HCT116 (cell line): ENCODE measurements at regions not wholly inside any gene's neighbourhood (a gene's known extent, or its start where the extent isn't known, plus 50 kb on each side); places are given as distances from the start of the nearest gene placed in this dataset.

ENCODE experiments used
- ATAC-seq: fragments of 200-7000 bp; cut with Tn5 transposase; 2 replicates; pipeline ENCODE4 v1.9.1; 2020; ENCODE audit warnings: mild to moderate bottlenecking, moderate library complexity
- BruUV-seq: library from RNA; stranded (reverse); fragments of 400-500 nt; replicated peaks from 2 replicates; lab custom pipeline; 2021; lab: Mats Ljungman, UMichigan
- CTCF ChIA-PET: fragments of 300-600 bp; sonication (Branson Sonifier 250); formaldehyde crosslinking; loops from one replicate; lab custom pipeline; 2021; ENCODE audit warnings: antibody characterized with exemption; lab: Charles Lee
- POLR2A ChIA-PET: fragments of 300-600, 350-600 bp; sonication (Branson Sonifier 250); formaldehyde crosslinking; loops from one replicate; lab custom pipeline; 2021; ENCODE audit warnings: antibody characterized with exemption; lab: Charles Lee
- RAD21 ChIA-PET, 2 experiments: fragments of 300-600 bp; sonication (Branson Sonifier 250); formaldehyde crosslinking; loops; one replicate each; lab custom pipeline; 2023; ENCODE audit warnings: low total read pairs in 2 of 2; ENCODE audit not compliant: uncharacterized antibody in 2 of 2, unreplicated experiment in 2 of 2, low non-redundant PET in 1 of 2; lab: Charles Lee
- DNase-seq: peaks from one replicate; pipeline ENCODE4 v3.0.0-alpha.2; 2010; ENCODE audit warnings: low read depth, low spot score
- H2AFZ ChIP-seq: fragments of 200-600 bp; shearing (Covaris generic), sonication (generic); 2 replicates; pipeline ENCODE4 v1.6.1; 2017; ENCODE audit warnings: low read depth, mixed run types, mixed read lengths, antibody characterized with exemption, low read length; ENCODE audit not compliant: poor library complexity, severe bottlenecking
- H3K27ac ChIP-seq: 2 replicates; pipeline ENCODE4 v1.5.1; 2012; ENCODE audit warnings: low read depth, low read length
- H3K27me3 ChIP-seq: fragments of 200-600 bp; sonication (generic); 2 replicates; pipeline ENCODE4 v1.6.1; 2016; ENCODE audit warnings: mixed run types, low read length, mixed read lengths; ENCODE audit not compliant: insufficient read depth
- H3K36me3 ChIP-seq, 2 experiments: fragments of 200-500 bp in 1 of 2; fragments of 200-600 bp in 1 of 2; sonication (Bioruptor generic) in 1 of 2; sonication (generic) in 1 of 2; 2 replicates each; pipeline versions ENCODE4 v1.5.1 to v1.6.1; 2014 to 2016; ENCODE audit warnings: low read length in 2 of 2, inconsistent platforms in 1 of 2, mixed read lengths in 1 of 2, mixed run types in 1 of 2; ENCODE audit not compliant: insufficient read depth in 2 of 2, control insufficient read depth in 1 of 2
- H3K4me1 ChIP-seq, 2 experiments: fragments of 200-600 bp in 1 of 2; sonication (generic) in 1 of 2; 2 replicates each; pipeline versions ENCODE4 v1.5.1 to v1.6.1; 2012 to 2017; ENCODE audit warnings: low read length in 2 of 2, inconsistent platforms in 1 of 2, mild to moderate bottlenecking in 1 of 2, mixed read lengths in 1 of 2, mixed run types in 1 of 2, moderate library complexity in 1 of 2; ENCODE audit not compliant: insufficient read depth in 2 of 2, control insufficient read depth in 1 of 2
- H3K4me2 ChIP-seq: fragments of 200-600 bp; sonication (generic); 2 replicates; pipeline ENCODE4 v1.6.1; 2017; ENCODE audit warnings: mixed run types, low read length, mixed read lengths
- H3K4me3 ChIP-seq, 2 experiments: fragments of 200-600 bp in 1 of 2; sonication (generic) in 1 of 2; replicated peaks in 1 of 2; 2 replicates each; pipeline ENCODE4 v1.5.1; 2011 to 2016; ENCODE audit warnings: low read length in 2 of 2, control low read depth in 1 of 2, low read depth in 1 of 2, mild to moderate bottlenecking in 1 of 2, mixed read lengths in 1 of 2, mixed run types in 1 of 2
- H3K79me2 ChIP-seq: fragments of 200-600 bp; sonication (generic); 2 replicates; pipeline ENCODE4 v1.6.1; 2017; ENCODE audit warnings: mild to moderate bottlenecking, mixed run types, low read length, moderate library complexity, mixed read lengths; ENCODE audit not compliant: insufficient read depth
- H3K9ac ChIP-seq: fragments of 200-600 bp; sonication (generic); 2 replicates; pipeline ENCODE4 v1.6.1; 2016; ENCODE audit warnings: low read length, mixed read lengths
- H3K9me2 ChIP-seq: fragments of 200-600 bp; sonication (generic), shearing (Covaris generic); 2 replicates; pipeline ENCODE4 v1.6.1; 2017; ENCODE audit warnings: mixed run types, mild to moderate bottlenecking, moderate library complexity; ENCODE audit not compliant: insufficient read depth
- H3K9me3 ChIP-seq, 2 experiments: fragments of 200-500 bp in 1 of 2; fragments of 200-600 bp in 1 of 2; sonication (Bioruptor generic) in 1 of 2; sonication (generic) in 1 of 2; 2 replicates each; pipeline ENCODE4 v1.6.1; 2014 to 2017; ENCODE audit warnings: low read length in 2 of 2, mixed read lengths in 2 of 2, inconsistent platforms in 1 of 2, low read depth in 1 of 2, mild to moderate bottlenecking in 1 of 2, mixed run types in 1 of 2, moderate library complexity in 1 of 2; ENCODE audit not compliant: control insufficient read depth in 1 of 2, insufficient read depth in 1 of 2
- H4K20me1 ChIP-seq: fragments of 200-600 bp; sonication (generic), shearing (Covaris generic); 2 replicates; pipeline ENCODE4 v1.6.1; 2017; ENCODE audit warnings: mixed run types, mild to moderate bottlenecking, moderate library complexity; ENCODE audit not compliant: insufficient read depth
- ATF3 ChIP-seq: IDR thresholded peaks from 2 replicates; pipeline ENCODE4 v1.6.1; 2012
- CBX3 ChIP-seq: IDR thresholded peaks from 2 replicates; pipeline ENCODE4 v1.6.1; 2012; ENCODE audit warnings: low read depth
- CEBPB ChIP-seq: IDR thresholded peaks from 2 replicates; pipeline ENCODE4 v1.6.1; 2012; ENCODE audit warnings: low read depth
- CTCF ChIP-seq, 3 experiments: fragments of 200-600 bp in 1 of 3; sonication (generic) in 1 of 3; IDR thresholded peaks in 2 of 3; conservative IDR thresholded peaks in 1 of 3; 2 replicates each; pipeline ENCODE4 v1.5.1; 2012 to 2017; ENCODE audit warnings: low read depth in 2 of 3, low read length in 2 of 3, antibody characterized with exemption in 1 of 3, borderline replicate concordance in 1 of 3, control low read depth in 1 of 3, mild to moderate bottlenecking in 1 of 3, mixed read lengths in 1 of 3, mixed run types in 1 of 3, moderate library complexity in 1 of 3; ENCODE audit not compliant: insufficient read depth in 1 of 3
- EGR1 ChIP-seq: IDR thresholded peaks from 2 replicates; pipeline ENCODE4 v1.6.1; 2012; ENCODE audit warnings: low read depth
- EZH2 ChIP-seq: fragments of 200-600 bp; sonication (generic); IDR thresholded peaks from 2 replicates; pipeline ENCODE4 v1.6.1; 2017; ENCODE audit warnings: antibody characterized with exemption, mixed run types
- FOSL1 ChIP-seq: IDR thresholded peaks from 2 replicates; pipeline ENCODE4 v1.6.1; 2012; ENCODE audit warnings: low read depth
- JUND ChIP-seq: IDR thresholded peaks from 2 replicates; pipeline ENCODE4 v1.6.1; 2012
- MAX ChIP-seq: IDR thresholded peaks from 2 replicates; pipeline ENCODE4 v1.6.1; 2012
- POLR2A ChIP-seq: IDR thresholded peaks from 2 replicates; pipeline ENCODE4 v1.7.0; 2011; ENCODE audit warnings: borderline replicate concordance; ENCODE audit not compliant: insufficient read depth, insufficient read length; ENCODE audit errors: extremely low read depth
- POLR2AphosphoS5 ChIP-seq: IDR thresholded peaks from 2 replicates; pipeline ENCODE4 v1.6.1; 2011; ENCODE audit warnings: mild to moderate bottlenecking, low read depth, low read length, moderate library complexity
- RAD21 ChIP-seq: IDR thresholded peaks from 2 replicates; pipeline ENCODE4 v1.6.1; 2012; ENCODE audit warnings: low read depth, mild to moderate bottlenecking
- REST ChIP-seq: IDR thresholded peaks from 2 replicates; pipeline ENCODE4 v1.6.1; 2012; ENCODE audit warnings: low read depth
- SIN3A ChIP-seq: IDR thresholded peaks from 2 replicates; pipeline ENCODE4 v1.6.1; 2012; ENCODE audit warnings: low read depth
- TCF7L2 ChIP-seq: IDR thresholded peaks from 2 replicates; pipeline ENCODE4 v1.7.0; 2011; ENCODE audit warnings: borderline replicate concordance, inconsistent platforms; ENCODE audit not compliant: insufficient read depth, insufficient read length; ENCODE audit errors: extremely low read depth
- YY1 ChIP-seq: IDR thresholded peaks from 2 replicates; pipeline ENCODE4 v1.6.1; 2011; ENCODE audit warnings: low read length, low read depth, moderate library complexity, mild to moderate bottlenecking; ENCODE audit not compliant: insufficient replicate concordance; ENCODE audit errors: extremely low read depth
- ZFX ChIP-seq: fragments of 450-650 bp; IDR thresholded peaks from 2 replicates; pipeline ENCODE4 v1.6.1; 2017
- ZNF274 ChIP-seq: fragments of 200-500 bp; sonication (Bioruptor generic); IDR thresholded peaks from 2 replicates; pipeline ENCODE4 v1.6.1; 2014; ENCODE audit warnings: mild to moderate bottlenecking, low read depth, low read length, inconsistent platforms
- intact Hi-C: fragments of 100-400 bp; cut with micrococcal nuclease; formaldehyde crosslinking; loops from 2 replicates; pipeline ENCODE4 v1.10.0; 2022
- TF ChIP-seq, protein P1 (sequence below): IDR thresholded peaks from 2 replicates; pipeline ENCODE4 v1.6.1; 2011; ENCODE audit warnings: mild to moderate bottlenecking, low read length, moderate library complexity; ENCODE audit not compliant: insufficient replicate concordance; ENCODE audit errors: extremely low read depth

GRCh38 chr10:131774681-131775085 is 126.1 kb upstream of the PPP2R2D start:
- Histone ChIP-seq H3K27me3 (no peaks in the 10 kb centered on the region), H3K4me2 (no peak overlapping the region), H3K9me2 (no peaks in the 10 kb centered on the region), H4K20me1 (no peaks in the 10 kb centered on the region), H3K36me3 (no peaks in the 10 kb centered on the region), H3K4me1 (no peaks in the 10 kb centered on the region), H3K9me3 (no peaks in the 10 kb centered on the region), H3K4me3 (no peak overlapping the region), H2AFZ (no peak overlapping the region), H3K27ac (no peak overlapping the region), H3K9ac (no peak overlapping the region), H3K79me2 (no peaks in the 10 kb centered on the region)
- RAD21 ChIA-PET: no interaction called here
- ATAC-seq: no peak
- intact Hi-C loops: no loop called here
- TF ChIP-seq CBX3 (no peak), YY1 (no peak), TCF7L2 (no peak), CTCF (IDR thresholded peaks at IDR 0.05 in 2 of 3, conservative IDR thresholded peaks at IDR 0.05 in 1 of 3; ENCODE audit: borderline replicate concordance in 1 of 3, insufficient read depth in 1 of 3, low read depth in 2 of 3, low read length in 2 of 3) (no peak), POLR2A (no peak), ATF3 (no peak), RAD21 (no peak), REST (no peak), ZFX (no peak), ZNF274 (no peak), POLR2AphosphoS5 (no peak), EZH2 (no peak), FOSL1 (no peak), MAX (no peak), SIN3A (no peak), JUND (no peak), CEBPB (no peak), EGR1 (no peak)
- TF ChIP-seq, protein P1, sequence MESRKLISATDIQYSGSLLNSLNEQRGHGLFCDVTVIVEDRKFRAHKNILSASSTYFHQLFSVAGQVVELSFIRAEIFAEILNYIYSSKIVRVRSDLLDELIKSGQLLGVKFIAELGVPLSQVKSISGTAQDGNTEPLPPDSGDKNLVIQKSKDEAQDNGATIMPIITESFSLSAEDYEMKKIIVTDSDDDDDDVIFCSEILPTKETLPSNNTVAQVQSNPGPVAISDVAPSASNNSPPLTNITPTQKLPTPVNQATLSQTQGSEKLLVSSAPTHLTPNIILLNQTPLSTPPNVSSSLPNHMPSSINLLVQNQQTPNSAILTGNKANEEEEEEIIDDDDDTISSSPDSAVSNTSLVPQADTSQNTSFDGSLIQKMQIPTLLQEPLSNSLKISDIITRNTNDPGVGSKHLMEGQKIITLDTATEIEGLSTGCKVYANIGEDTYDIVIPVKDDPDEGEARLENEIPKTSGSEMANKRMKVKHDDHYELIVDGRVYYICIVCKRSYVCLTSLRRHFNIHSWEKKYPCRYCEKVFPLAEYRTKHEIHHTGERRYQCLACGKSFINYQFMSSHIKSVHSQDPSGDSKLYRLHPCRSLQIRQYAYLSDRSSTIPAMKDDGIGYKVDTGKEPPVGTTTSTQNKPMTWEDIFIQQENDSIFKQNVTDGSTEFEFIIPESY: no peak
- CTCF ChIA-PET: no interaction called here
- DNase-seq: no peak
- POLR2A ChIA-PET: no interaction called here
- no TSS peak for BruUV-seq
